NCI-H82 treated with DMSO at 0.1 percent for 48 hours (cell line): ENCODE measurements at regions not wholly inside any gene's neighbourhood (a gene's known extent, or its start where the extent isn't known, plus 50 kb on each side); places are given as distances from the start of the nearest gene placed in this dataset.

Source experiments
- DNase-seq: peaks from one replicate; lab custom pipeline; 2025; ENCODE audit not compliant: unreplicated experiment; lab: John Stamatoyannopoulos, UW

- DNase-seq: no peak
Observed at GRCh38 chr3:159123877-159124276, 322.0 kb downstream of the MFSD1 start.

GRCh38 chr3:159126261-159127020 is 324.6 kb downstream of the MFSD1 start:
- DNase-seq: no peak

- DNase-seq: no peak
Observed at GRCh38 chr3:159127021-159127392, 325.2 kb downstream of the MFSD1 start.

- no peak for DNase-seq
Observed at GRCh38 chr3:159128628-159129027, 326.8 kb downstream of the MFSD1 start.

GRCh38 chr3:159130108-159130507 is 328.3 kb downstream of the MFSD1 start:
- DNase-seq: no peak

GRCh38 chr3:159131376-159131775 is 329.5 kb downstream of the MFSD1 start:
- DNase-seq: no peak

GRCh38 chr3:159137949-159138348 is 336.1 kb downstream of the MFSD1 start:
- no peak for DNase-seq

GRCh38 chr3:159139326-159139725 is 337.5 kb downstream of the MFSD1 start:
- DNase-seq: no peak

GRCh38 chr3:159144472-159144871 is 342.6 kb downstream of the MFSD1 start:
- no peak for DNase-seq

- DNase-seq: no peak
Observed at GRCh38 chr3:159144891-159145290, 343.0 kb downstream of the MFSD1 start.

- DNase-seq: no peak
Observed at GRCh38 chr3:159146392-159146791, 344.5 kb downstream of the MFSD1 start.

GRCh38 chr3:159146856-159147435 is 345.1 kb downstream of the MFSD1 start:
- DNase-seq: no peak

- no peak for DNase-seq
Observed at GRCh38 chr3:159147813-159148212, 346.0 kb downstream of the MFSD1 start.

GRCh38 chr3:159148466-159148865 is 346.6 kb downstream of the MFSD1 start:
- no peak for DNase-seq

- peak; percentile 69 for DNase-seq
Observed at GRCh38 chr3:159149131-159149530, 347.3 kb downstream of the MFSD1 start.

- peak; percentile 91 for DNase-seq
Observed at GRCh38 chr3:159149633-159150032, 347.8 kb downstream of the MFSD1 start.

- no peak for DNase-seq
Observed at GRCh38 chr3:159150180-159150579, 348.3 kb downstream of the MFSD1 start.

GRCh38 chr3:159151130-159151529 is 349.3 kb downstream of the MFSD1 start:
- DNase-seq: no peak

- DNase-seq: no peak
Observed at GRCh38 chr3:159157275-159157674, 355.4 kb downstream of the MFSD1 start.

GRCh38 chr3:159158213-159158612 is 356.4 kb downstream of the MFSD1 start:
- no peak for DNase-seq

- no peak for DNase-seq
Observed at GRCh38 chr3:159158801-159159200, 356.9 kb downstream of the MFSD1 start.

- DNase-seq: no peak
Observed at GRCh38 chr3:159159546-159159945, 357.7 kb downstream of the MFSD1 start.

- no peak for DNase-seq
Observed at GRCh38 chr3:159163656-159164055, 361.8 kb downstream of the MFSD1 start.
